Calu3 (cell line): ENCODE measurements at regions not wholly inside any gene's neighbourhood (a gene's known extent, or its start where the extent isn't known, plus 50 kb on each side); places are given as distances from the start of the nearest gene placed in this dataset.

ENCODE experiments used
- BruUV-seq: library from RNA; stranded (reverse); fragments of 400-500 nt; replicated peaks from 2 replicates; lab custom pipeline; 2021; lab: Mats Ljungman, UMichigan
- CTCF ChIA-PET: fragments of 300-600 bp; sonication (Branson Sonifier 250); formaldehyde crosslinking; loops from one replicate; lab custom pipeline; 2022; ENCODE audit warnings: antibody characterized with exemption; lab: Charles Lee
- DNase-seq: peaks from one replicate; pipeline ENCODE4 v3.0.0; 2022
- H3K27ac Mint-ChIP-seq: one replicate; pipeline ENCODE4 v1.8.0; 2022; ENCODE audit warnings: mixed read lengths; ENCODE audit not compliant: unreplicated experiment
- H3K27me3 Mint-ChIP-seq: one replicate; pipeline ENCODE4 v1.8.0; 2022; ENCODE audit warnings: mixed read lengths; ENCODE audit not compliant: unreplicated experiment
- H3K36me3 Mint-ChIP-seq: one replicate; pipeline ENCODE4 v1.8.0; 2022; ENCODE audit warnings: mild to moderate bottlenecking, moderate library complexity, mixed read lengths; ENCODE audit not compliant: insufficient read depth, unreplicated experiment
- H3K4me1 Mint-ChIP-seq: one replicate; pipeline ENCODE4 v1.8.0; 2022; ENCODE audit warnings: mild to moderate bottlenecking, low read depth, mixed read lengths; ENCODE audit not compliant: unreplicated experiment
- H3K4me3 Mint-ChIP-seq: one replicate; pipeline ENCODE4 v1.8.0; 2022; ENCODE audit warnings: mild to moderate bottlenecking, low read depth, moderate library complexity, mixed read lengths; ENCODE audit not compliant: unreplicated experiment
- H3K9me3 Mint-ChIP-seq: one replicate; pipeline ENCODE4 v1.8.0; 2022; ENCODE audit warnings: low read depth, mixed read lengths; ENCODE audit not compliant: unreplicated experiment
- CTCF ChIP-seq: fragments of 200-600 bp; IDR thresholded peaks from one replicate; pipeline ENCODE4 v1.8.0; 2022; ENCODE audit warnings: antibody characterized with exemption; ENCODE audit not compliant: unreplicated experiment
- intact Hi-C: fragments of 100-400 bp; cut with micrococcal nuclease; formaldehyde crosslinking; loops from one replicate; pipeline ENCODE4 v1.10.0; 2022; ENCODE audit not compliant: unreplicated experiment

- H3K36me3 Mint-ChIP-seq: no peaks in the 10 kb centered on the region
- no peaks in the 10 kb centered on the region for H3K27me3 Mint-ChIP-seq
- no peak for DNase-seq
- CTCF ChIA-PET: no interaction called here
- H3K27ac Mint-ChIP-seq: no peak overlapping the region
- H3K4me3 Mint-ChIP-seq: no peak overlapping the region
- intact Hi-C loops: loop anchor here (1.0 to 10.0 kb wide), 4 partner anchors 212 to 1006 kb away; no protein-coding TSS in a partner anchor
- H3K4me1 Mint-ChIP-seq: no peaks in the 10 kb centered on the region
- TF ChIP-seq CTCF: no peak
- BruUV-seq: no TSS peak
- no peaks in the 10 kb centered on the region for H3K9me3 Mint-ChIP-seq
These were observed 147.1 kb upstream of the MPDZ start for GRCh38 chr9:13426606-13427005.

- Mint-ChIP-seq H3K27ac (no peak overlapping the region), H3K27me3 (no peaks in the 10 kb centered on the region), H3K4me3 (no peak overlapping the region), H3K9me3 (no peaks in the 10 kb centered on the region), H3K36me3 (no peaks in the 10 kb centered on the region), H3K4me1 (no peaks in the 10 kb centered on the region)
- no TSS peak for BruUV-seq
- CTCF ChIA-PET: no interaction called here
- TF ChIP-seq CTCF: no peak
- DNase-seq: no peak
- intact Hi-C loops: loop anchor here (5.0 to 10.0 kb wide), 2 partner anchors 210 to 1007 kb away; no protein-coding TSS in a partner anchor
These were observed 145.4 kb upstream of the MPDZ start for GRCh38 chr9:13424872-13425271.

- Mint-ChIP-seq H3K4me1 (no peaks in the 10 kb centered on the region), H3K27me3 (no peaks in the 10 kb centered on the region), H3K9me3 (no peaks in the 10 kb centered on the region), H3K4me3 (no peak overlapping the region), H3K36me3 (no peaks in the 10 kb centered on the region), H3K27ac (no peak overlapping the region)
- intact Hi-C loops: loop anchor here (10.0 kb wide), 1 partner anchor 209 kb away; no protein-coding TSS in a partner anchor
- TF ChIP-seq CTCF: no peak
- no peak for DNase-seq
- CTCF ChIA-PET: no interaction called here
- BruUV-seq: no TSS peak
These were observed 144.7 kb upstream of the MPDZ start for GRCh38 chr9:13424204-13424603.

- DNase-seq: no peak
- intact Hi-C loops: loop anchor here (10.0 kb wide), 2 partner anchors 390 to 700 kb away; no protein-coding TSS in a partner anchor
- CTCF ChIA-PET: no interaction called here
- Mint-ChIP-seq H3K4me3 (no peak overlapping the region), H3K27me3 (no peaks in the 10 kb centered on the region), H3K4me1 (no peaks in the 10 kb centered on the region), H3K9me3 (no peaks in the 10 kb centered on the region), H3K27ac (no peak overlapping the region), H3K36me3 (no peaks in the 10 kb centered on the region)
- TF ChIP-seq CTCF: no peak
- BruUV-seq: no TSS peak
These were observed 134.9 kb upstream of the MPDZ start for GRCh38 chr9:13414349-13414748.
